ENCODE measurements at regions not wholly inside any gene's neighbourhood (a gene's known extent, or its start where the extent isn't known, plus 50 kb on each side); places are given as distances from the start of the nearest gene placed in this dataset.

DNA sequence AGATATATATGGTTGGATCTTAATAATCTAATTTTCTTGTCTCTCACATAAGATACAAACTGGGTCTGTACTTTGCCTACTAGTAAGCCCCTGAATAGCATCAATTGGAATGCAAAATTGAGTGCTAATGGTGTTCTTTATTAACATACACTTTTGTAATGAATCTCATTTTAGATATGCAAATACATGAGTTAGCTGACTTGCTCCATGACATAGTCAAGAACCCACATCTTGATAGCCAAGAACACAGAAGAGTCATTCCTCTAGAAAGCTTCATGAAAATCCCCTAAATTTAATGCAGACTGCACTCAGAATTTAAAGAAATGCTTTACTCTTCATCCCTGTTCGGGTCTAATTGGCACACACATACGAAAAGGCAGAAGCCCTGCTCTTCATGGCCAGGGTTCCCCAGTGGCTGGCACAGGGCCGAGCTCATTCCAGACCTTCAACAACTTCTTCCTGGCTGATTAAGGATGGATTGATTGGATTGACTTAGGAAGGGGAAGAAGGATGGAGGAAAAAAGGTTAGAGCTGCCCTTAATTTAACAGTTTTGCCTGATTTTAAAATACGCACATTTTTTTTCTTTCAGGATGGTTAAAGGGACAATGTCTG lies 431.1 kb upstream of the KLF6 start:
- TF ChIP-seq CTCF (IDR thresholded peaks at IDR 0.05): no peak
- DNase-seq: no peak
- Mint-ChIP-seq H3K36me3 (ENCODE audit: low read depth) (peaks cover under 1% of the 10 kb centered on the region), H3K27ac (no peak overlapping the region), H3K4me3 (no peak overlapping the region), H3K27me3 (no peaks in the 10 kb centered on the region), H3K9me3 (peaks cover 4% of the 10 kb centered on the region), H3K4me1 (peaks cover 9% of the 10 kb centered on the region)
- ChIA-PET POLR2A (interaction anchor here (1.6 kb wide), 1 partner anchor 431 kb away, joined by 6 read pairs; the partner anchor contains the start of gene KLF6), CTCF (no interaction called here)
- ATAC-seq (ENCODE audit: low read depth): no peak
- intact Hi-C loops (cut with micrococcal nuclease): loop anchor here (5.0 kb wide), 1 partner anchor 84 kb away; no protein-coding TSS in a partner anchor

- no peak overlapping the region for H3K4me3 Mint-ChIP-seq
- no peak for TF ChIP-seq CTCF (IDR thresholded peaks at IDR 0.05)
- intact Hi-C loops (cut with micrococcal nuclease): loop anchor here (5.0 kb wide), 1 partner anchor 83 kb away; no protein-coding TSS in a partner anchor
- H3K27ac Mint-ChIP-seq: no peak overlapping the region
- peaks cover under 1% of the 10 kb centered on the region for H3K9me3 Mint-ChIP-seq
- ATAC-seq (ENCODE audit: low read depth) (no peak), DNase-seq (no peak)
- no peaks in the 10 kb centered on the region for H3K36me3 Mint-ChIP-seq (ENCODE audit: low read depth)
- CTCF ChIA-PET: no interaction called here
- H3K4me1 Mint-ChIP-seq: peaks cover 4% of the 10 kb centered on the region
- no peaks in the 10 kb centered on the region for H3K27me3 Mint-ChIP-seq
- POLR2A ChIA-PET: interaction anchor here (1.6 kb wide), 1 partner anchor 430 kb away, joined by 6 read pairs; the partner anchor contains the start of gene KLF6
Measured at GRCh38 chr10:4215485-4215884, 430.5 kb upstream of the KLF6 start.

GRCh38 chr10:4214908-4215307 lies 429.9 kb upstream of the KLF6 start:
- H3K27ac Mint-ChIP-seq: no peak overlapping the region
- peaks cover 3% of the 10 kb centered on the region for H3K4me1 Mint-ChIP-seq
- no peaks in the 10 kb centered on the region for H3K36me3 Mint-ChIP-seq (ENCODE audit: low read depth)
- DNase-seq (no peak), ATAC-seq (ENCODE audit: low read depth) (no peak)
- no peaks in the 10 kb centered on the region for H3K27me3 Mint-ChIP-seq
- ChIA-PET CTCF (no interaction called here), POLR2A (interaction anchor here (0.7 to 1.6 kb wide), 2 partner anchors 13 to 430 kb away, joined by 4 to 6 read pairs; partner anchors contain the start of gene KLF6)
- H3K4me3 Mint-ChIP-seq: no peak overlapping the region
- no peak for TF ChIP-seq CTCF (IDR thresholded peaks at IDR 0.05)
- intact Hi-C loops (cut with micrococcal nuclease): loop anchor here (5.0 kb wide), 1 partner anchor 83 kb away; no protein-coding TSS in a partner anchor
- H3K9me3 Mint-ChIP-seq: no peaks in the 10 kb centered on the region

GRCh38 chr10:4213441-4213840 lies 428.4 kb upstream of the KLF6 start:
- H3K4me3 Mint-ChIP-seq: no peak overlapping the region

More at GRCh38 chr10:4213441-4213840, 428.4 kb upstream of the KLF6 start:
- H3K27me3 Mint-ChIP-seq: peaks cover 5% of the 10 kb centered on the region
- no peak for DNase-seq
- POLR2A ChIA-PET: no interaction called here
- H3K27ac Mint-ChIP-seq: no peak overlapping the region
- intact Hi-C loops (cut with micrococcal nuclease): no loop called here
- CTCF ChIA-PET: no interaction called here
- ATAC-seq (ENCODE audit: low read depth): no peak
- no peak for TF ChIP-seq CTCF (IDR thresholded peaks at IDR 0.05)
- H3K9me3 Mint-ChIP-seq: no peaks in the 10 kb centered on the region
- peaks cover 3% of the 10 kb centered on the region for H3K4me1 Mint-ChIP-seq
- H3K36me3 Mint-ChIP-seq (ENCODE audit: low read depth): no peaks in the 10 kb centered on the region
